GM11168 (cell line): ENCODE measurements at regions not wholly inside any gene's neighbourhood (a gene's known extent, or its start where the extent isn't known, plus 50 kb on each side); places are given as distances from the start of the nearest gene placed in this dataset.
"Not testable (repeated sequence)": the region's sequence is repeated elsewhere in the genome, so short reads cannot be mapped to it uniquely, and the experiment has no call there.

Experiments used
- in situ Hi-C: fragments of 300-500 bp; cut with MboI; formaldehyde crosslinking; loops from one replicate; pipeline ENCODE4 v1.12.0; 2022; ENCODE audit warnings: low sequenced_read_pairs; ENCODE audit not compliant: unreplicated experiment

DNA sequence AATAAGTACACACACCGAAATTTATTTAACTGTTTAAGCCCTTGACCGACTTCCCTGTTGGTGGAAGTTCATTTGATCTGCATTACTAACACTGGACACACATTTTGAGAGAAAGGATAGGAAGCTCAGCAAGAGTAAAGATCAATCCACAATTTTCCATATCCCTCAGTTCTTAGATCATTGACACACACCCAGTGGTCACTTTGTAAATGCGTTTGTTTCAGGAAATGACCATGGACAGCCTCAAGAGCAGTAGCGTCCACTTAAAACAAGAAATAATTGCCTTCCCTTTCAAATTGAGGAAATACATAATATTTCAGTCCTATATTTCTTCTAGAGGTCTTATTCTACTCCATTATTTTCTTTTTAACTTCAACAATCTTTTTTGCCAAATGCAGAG is 511.5 kb upstream of the PTBP2 start:
- in situ Hi-C loops, result no loop called here

DNA sequence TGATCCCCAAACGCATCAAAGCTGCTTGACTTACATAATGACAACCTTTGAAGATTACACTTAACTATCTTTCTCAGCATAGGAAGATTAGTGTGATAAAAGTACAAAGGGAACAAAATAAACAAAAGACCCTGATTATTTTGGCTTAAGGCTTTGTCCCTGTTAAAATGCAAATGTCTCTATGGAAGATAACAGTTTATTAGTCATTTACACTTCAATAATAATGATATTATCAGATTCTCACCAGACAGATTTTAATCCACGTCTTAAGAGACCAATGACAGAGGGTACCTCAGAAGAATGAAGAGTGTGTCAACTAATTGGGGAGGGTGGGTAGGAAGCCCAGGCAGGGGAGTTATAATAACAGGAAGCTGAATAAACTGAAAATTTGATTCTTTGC is 510.4 kb upstream of the PTBP2 start:
- in situ Hi-C loops, result no loop called here

DNA sequence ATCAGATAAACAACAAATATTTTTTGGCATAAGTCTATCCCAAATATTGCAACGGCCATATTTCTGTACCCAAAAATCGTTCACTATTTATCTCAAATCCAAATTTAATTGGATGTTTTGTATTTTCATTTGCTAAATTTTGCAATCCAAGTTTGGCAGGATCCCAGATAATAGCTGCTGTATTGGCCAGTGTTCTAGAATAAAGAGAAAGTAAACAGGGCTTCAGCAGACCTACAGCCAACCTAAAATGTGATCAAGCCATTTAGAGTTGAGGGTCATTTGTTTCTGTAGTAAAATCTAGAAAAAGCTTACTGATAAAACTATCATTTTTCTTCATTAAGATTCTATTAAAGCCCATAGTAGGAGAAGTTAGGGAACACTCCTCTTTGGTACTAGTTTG is 506.6 kb upstream of the PTBP2 start:
- in situ Hi-C loops, result no loop called here

DNA sequence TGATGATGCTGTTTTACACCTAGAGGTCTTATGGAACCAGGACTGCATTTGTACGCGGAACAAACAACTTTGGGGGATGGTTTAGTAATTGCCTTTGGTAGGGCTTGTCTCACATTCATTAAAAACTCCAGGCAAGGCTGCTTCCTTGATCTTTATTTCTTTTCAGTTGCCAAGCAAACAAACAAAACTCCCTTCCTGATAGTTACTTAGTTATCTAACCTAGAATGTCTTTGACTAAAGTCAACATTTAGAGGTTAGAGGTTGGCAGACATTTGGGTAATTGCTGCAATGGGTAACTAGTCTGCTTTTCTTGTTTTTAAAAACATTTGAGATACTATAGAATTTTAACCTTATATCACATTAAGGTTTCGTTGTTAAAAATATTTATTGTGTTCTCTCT is 500.9 kb upstream of the PTBP2 start:
- in situ Hi-C loops, result no loop called here

DNA sequence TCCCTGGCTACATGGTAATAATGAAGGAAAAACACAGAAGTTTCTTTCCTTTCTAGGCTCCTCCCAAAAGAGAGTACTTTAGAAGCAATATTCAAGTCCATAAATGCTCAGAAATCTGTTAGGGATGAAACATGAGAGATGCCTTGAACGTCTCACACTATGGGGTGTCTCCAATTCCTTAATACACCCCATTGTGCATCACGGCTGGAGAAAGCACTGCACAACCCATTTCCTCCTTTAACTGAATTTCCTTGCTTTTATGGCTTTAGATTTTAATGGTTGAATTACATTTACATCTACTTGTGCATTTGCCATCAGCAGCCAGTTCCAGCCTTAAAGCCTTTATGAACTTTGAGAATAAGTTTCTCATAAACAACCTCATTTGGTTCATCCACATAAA is 498.9 kb upstream of the PTBP2 start:
- in situ Hi-C loops, result no loop called here

DNA sequence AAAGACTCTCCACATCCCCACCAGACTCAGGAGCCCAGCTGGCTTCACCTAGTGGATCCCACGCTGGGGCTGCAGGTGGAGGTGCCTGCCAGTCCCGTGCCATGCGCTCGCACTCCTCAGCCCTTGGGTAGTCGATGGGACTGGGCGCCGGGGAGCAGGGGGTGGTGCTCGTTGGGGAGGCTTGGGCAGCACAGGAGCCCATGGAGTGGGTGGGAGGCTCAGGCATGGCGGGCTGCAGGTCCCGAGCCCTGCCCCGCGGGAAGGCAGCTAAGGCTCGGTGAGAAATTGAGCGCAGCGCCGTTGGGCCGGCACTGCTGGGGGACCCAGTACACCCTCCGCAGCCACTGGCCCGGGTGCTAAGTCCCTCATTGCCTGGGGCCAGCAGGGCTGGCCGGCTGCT is 497.4 kb upstream of the PTBP2 start:
- in situ Hi-C loops, result not testable (repeated sequence)

DNA sequence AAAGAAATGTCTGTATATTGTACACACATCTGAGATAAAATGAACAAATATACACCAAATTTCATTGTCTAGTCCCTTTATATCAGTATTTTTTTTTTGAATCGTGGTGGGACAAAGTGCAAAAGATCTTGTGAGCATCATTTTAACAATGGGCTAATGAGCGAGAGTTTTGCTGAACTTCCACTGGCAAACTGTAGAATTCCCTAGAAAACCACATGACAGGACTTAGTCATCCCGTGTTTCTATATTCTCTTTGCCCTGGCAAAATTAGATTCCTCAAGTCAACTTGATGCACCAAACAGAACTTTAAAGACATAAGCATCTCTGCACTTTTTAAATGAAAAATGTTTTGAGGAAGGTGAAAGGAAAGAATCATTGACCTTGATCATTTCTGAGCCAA is 488.2 kb upstream of the PTBP2 start:
- in situ Hi-C loops, result no loop called here

DNA sequence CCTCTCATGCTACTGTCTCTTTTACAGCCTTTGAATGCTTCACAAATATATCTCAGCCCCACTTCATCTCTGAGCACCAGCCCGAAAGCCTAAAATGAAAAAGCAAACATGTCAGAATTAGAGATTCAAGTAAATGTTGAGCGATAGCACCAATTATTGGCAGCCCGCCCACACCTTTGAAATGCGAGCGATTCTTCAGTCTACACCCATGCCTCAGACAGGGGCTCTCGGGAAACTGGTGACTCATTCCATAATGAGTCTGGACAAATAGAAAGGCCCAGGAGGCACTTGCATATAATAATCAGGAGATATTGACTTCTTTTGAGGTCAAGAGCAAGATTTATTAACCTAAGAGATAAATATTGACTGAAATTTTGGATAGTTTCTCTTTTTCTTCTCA is 487.3 kb upstream of the PTBP2 start:
- in situ Hi-C loops, result no loop called here

DNA sequence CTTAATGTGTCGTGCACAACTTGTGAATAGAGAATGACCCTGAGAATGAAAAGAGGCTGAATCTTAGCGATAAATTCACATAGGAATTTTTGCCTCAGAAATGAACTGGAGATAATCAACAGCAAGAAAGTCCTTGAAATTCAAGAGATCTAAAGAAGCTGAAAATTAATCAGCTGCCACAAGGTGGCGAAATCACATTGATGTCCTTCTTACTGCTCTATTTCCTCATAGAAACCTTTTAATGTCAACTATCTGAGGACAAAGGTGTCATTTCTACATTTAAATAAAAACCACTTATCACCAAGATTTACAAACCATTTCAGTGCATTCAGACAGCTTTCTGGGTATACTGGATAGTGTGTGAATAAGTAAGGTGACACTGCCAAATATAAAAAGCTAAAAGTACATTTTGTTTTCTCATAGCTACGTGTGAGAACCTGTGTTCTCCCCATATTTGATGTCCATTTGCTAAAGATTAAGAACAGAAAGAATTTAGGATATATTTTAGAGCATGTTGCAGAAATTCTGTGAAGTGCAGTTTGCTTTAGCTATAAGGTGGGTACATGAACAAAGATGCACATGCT is 485.3 kb upstream of the PTBP2 start:
- in situ Hi-C loops, result no loop called here

DNA sequence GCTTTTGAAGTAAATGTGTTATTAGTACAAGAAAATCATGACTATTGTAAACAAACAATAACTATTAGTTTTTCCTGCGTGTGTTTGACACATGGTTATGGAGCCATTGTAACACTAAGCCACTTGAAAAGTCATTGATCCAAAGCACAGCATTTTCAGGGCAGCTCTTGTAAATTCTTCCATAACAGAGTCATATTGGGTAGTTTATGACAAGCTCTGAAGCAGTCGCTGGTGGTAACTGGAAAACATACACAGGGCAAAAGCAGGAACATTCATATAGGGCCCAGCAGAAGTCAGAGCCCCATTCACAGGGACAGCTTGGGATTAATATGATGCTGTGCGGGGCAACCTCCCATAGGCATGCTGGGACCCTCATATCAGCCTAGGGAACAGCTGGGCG is 483.2 kb upstream of the PTBP2 start:
- in situ Hi-C loops, result no loop called here

DNA sequence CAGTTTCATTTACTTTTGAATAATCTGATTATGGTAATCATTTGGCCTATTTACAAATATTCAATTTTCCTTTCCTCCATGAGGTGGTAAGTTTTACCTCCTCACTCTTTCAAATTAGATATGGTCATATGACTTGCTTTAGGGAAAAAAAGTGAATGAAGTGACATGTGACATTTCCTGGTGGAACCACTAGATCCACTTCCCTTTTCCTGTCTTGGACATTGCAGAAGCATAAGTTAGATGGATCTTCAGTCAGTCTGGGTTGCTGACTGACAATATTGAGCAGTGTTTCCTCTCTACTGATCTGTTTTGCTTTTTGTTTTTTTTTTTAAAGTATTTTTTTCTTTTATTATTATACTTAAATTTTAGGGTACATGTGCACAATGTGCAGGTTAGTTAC is 481.1 kb upstream of the PTBP2 start:
- in situ Hi-C loops, result no loop called here

DNA sequence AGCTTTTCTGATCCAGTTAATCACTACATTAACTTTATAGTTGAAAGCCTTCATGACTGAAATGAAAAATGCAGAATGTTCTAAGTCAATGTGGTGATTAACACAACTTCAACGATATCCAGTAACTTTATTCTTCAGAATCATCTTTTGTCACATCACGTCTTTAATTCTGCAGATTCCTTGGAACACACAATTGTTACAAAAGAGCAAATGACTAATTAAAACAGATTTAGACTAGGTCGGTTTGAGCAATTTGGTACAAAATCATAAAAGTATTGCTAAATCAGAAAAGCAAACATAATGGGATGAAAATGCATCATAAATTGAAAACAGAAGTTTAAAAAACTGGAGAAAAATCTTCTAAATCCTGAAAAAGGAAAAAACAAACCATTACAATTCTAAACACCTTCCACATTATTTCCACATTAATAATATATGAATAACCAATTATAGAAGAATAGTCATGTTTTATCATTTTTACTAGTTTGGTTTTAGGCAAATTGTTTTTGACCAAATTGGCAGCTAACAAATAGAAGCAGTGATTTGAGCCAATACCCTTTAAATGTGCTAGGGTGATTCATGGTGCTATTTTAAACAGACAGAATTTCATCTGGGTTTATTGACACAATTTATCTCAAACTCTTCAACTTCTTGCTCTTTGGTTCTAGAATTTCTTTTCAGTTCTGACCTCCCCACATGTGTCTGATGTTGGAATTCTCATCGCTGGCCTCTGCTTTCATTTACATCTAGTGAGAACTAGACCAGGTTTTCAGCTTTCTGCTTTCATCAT is 468.1 kb upstream of the PTBP2 start:
- in situ Hi-C loops, result loop anchor here (25.0 kb wide), 1 partner anchor 584 kb away; no protein-coding TSS in a partner anchor

DNA sequence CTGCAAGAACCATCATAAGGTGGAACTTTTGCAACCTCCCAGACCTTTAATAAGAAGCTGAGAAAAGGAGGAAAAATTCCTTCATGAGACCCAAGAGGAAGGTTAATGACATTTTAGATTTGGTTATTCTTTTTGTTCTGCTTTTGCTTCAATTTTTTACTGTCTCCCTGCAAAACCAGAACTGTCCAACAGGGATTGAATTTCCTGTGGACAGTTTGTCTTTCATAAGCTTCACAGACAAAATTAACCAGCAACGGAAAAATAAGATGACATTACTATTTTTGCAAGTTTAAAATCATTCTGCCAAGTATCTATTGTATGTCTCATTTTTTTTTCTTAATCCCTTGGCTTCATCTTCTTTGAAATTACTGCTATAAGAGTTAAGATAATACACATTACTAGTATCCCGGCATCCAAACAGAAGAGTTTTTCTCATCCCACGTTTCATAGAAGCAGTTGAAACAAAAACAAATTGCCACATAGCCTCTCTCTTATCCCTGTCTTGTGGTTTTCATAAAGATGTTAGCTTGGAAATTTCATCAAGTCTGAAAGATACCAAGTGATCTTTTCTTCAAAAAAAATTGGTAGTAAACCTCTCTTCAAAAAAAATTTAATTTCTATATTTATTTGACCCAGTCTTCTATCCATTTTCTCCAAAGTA is 465.3 kb upstream of the PTBP2 start:
- in situ Hi-C loops, result loop anchor here (25.0 kb wide), 1 partner anchor 581 kb away; no protein-coding TSS in a partner anchor

DNA sequence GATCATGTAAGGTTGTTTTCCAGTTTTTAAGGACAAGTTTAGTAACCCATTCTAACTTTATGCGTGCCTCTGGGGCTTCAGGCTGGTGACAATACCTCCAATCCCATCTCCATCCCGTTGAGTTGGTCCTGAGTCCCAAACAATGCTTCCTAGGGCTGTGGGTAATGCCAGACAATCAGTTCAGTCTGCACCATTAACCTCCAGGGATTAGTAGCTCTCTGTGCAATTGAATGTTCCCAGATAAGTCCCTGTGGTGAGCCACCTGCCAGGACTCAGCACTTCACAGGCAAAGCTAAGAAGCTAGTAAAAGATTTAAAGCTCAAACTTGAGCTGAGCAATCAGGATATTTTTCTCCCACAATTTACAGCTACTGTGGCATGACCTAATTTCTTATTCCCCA is 462.2 kb upstream of the PTBP2 start:
- in situ Hi-C loops, result loop anchor here (25.0 kb wide), 1 partner anchor 578 kb away; no protein-coding TSS in a partner anchor

DNA sequence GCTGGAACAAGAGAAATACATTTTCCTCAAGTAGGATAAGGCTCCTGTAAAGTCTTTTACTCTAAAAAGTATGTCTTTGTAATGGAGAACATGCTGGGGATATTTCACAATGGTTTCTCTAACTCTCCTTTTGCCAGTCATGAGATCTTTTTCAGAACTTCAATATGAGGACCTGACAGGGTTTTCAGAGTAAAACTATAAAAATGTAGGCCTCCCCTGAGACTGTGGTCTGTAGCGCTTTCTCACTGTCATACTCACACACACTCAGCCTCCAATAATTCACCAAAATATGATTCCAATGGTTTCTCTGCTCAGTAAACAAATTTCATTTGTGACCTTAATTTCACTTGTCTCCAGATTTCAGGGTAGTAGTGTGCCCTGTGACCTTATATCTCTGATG is 440.1 kb upstream of the PTBP2 start:
- in situ Hi-C loops, result no loop called here

DNA sequence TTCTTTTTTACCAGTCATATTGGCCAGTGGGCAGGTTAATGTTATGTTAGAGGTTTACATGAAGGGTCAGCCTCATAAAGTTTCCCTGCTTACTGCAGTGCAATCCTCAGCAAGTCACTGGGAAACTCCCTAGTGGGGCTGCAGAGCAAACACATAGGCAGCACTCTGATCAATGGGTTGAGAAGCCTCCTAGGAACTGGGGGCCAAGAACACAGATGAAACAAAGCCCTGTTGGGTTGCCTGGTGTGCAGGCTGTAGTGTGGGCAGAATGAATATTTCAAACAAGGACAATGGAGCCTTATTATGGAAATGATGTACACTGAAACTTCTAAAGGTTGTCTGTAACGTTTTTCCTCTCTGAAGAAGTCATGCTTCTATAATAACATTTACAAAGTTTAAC is 431.6 kb upstream of the PTBP2 start:
- in situ Hi-C loops, result no loop called here

DNA sequence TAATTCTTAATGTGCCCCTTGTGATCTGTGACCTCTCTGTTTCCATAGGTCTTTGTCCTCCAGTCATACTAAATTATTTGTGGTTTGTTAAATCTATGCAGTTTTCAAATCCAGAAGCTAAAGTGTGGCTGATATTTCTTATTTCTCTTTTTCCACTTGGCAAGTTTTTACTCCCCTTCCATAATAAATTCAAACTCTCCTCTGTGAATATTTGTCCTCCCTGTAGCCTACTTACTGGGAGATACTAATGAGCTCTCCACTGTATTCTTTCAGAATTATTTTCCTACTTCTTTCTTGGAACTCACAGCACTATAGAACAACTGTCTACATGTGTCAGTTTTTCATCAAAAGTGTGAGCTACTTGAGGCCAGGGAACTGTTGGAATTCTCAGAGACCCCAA is 430.8 kb upstream of the PTBP2 start:
- in situ Hi-C loops, result no loop called here

DNA sequence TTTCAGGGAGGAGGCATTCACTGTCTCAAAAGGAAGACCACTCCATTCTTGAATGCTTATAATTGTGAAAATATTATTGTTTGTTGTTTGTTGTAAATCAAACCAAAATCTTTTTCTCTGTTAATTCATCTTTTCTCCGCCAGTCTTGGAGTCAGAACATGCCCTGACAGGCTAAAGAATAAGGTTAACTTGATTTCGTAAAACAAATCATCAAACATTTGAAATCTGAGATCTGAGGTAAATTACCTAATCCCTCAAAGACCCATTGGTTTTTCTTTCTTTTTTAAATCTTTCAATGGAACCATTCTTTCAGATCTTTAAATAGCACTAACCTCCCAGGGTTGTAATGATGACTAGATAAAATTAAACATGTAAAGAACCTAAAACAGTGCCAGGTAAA is 430.1 kb upstream of the PTBP2 start:
- in situ Hi-C loops, result no loop called here

DNA sequence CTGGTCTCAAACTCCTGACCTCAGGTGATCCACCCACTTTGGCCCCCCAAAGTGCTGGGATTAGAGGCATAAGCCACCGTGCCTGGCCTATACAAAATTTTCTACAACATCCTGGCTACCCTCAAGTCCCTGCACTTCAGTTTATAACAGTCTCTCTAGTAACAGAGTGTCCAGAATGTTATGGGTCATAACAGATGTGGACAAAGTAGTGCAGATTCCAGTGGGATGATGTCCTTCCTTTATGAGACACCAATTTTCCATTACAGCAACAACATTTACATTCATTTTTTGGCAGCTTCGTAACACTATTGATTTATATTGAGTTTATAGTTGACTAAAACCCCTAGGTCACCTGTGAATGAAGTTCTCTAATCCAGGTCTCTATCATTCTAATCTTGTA is 429.4 kb upstream of the PTBP2 start:
- in situ Hi-C loops, result no loop called here

DNA sequence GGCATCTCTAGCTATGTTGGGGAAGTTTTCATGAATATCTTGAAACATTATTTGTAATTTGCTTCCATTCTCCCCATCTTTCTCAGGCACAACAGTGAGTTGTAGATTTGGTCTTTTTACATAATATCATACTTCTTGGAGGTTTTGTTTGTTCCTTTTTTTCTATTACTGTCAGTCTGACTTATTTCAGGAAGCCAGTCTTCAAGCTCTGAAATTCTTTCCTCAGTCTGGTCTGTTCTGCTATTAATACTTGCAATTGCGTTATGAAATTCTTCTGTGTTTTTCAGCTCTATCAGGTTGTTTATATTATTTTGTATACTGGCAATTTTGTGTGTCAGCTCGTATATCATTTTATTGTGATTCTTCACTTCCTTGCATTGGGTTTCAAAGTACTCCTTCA is 424.6 kb upstream of the PTBP2 start:
- in situ Hi-C loops, result no loop called here

DNA sequence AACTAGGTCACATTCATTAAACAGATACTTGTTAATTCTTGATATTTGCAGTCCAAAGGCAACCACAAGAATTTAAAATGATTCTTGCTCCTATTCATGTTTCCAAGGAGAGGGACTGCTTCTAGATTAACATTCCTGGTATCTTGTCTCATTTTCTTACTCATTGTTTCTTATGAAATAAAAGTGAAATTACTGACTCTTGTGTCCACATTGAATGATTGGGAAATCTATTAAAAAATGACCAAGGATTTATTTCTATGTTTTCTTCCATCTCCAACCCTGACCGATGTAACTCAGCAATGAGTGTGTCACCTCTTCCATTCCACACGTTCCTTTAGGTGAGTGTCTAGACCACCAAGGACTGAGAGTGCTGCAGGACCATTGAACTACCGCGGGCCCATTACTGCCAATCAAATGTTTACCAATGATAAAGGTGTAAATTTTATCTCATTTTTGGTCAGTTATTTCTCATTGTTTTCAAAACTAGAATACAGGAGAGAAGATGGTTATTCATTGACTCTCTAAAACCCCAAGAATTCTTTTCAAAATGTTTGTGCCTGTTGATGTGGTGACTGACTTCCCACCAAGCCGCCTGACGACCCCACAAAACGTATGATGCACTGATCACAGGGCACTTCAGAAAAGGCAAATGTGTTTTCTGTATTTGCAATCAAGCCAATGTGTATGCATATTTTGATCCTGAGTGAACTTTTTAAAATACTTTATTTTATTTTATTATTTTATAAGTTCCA is 414.6 kb upstream of the PTBP2 start:
- in situ Hi-C loops, result no loop called here
